D721Med (cell line): ENCODE measurements at regions not wholly inside any gene's neighbourhood (a gene's known extent, or its start where the extent isn't known, plus 50 kb on each side); places are given as distances from the start of the nearest gene placed in this dataset.

Source experiments
- DNase-seq: peaks from one replicate; pipeline ENCODE4 v3.0.0; 2011; ENCODE audit warnings: low spot score; ENCODE audit not compliant: insufficient read length
- FAIRE-seq: peaks from 2 replicates; lab custom pipeline; 2011; peaks lifted over from hg19 to GRCh38; lab: Jason Lieb, UNC
- CTCF ChIP-seq: IDR thresholded peaks from 2 replicates; pipeline ENCODE4 v1.5.1; 2012; ENCODE audit warnings: mild to moderate bottlenecking, control low read depth; ENCODE audit not compliant: insufficient read depth; ENCODE audit errors: missing control alignments

DNA sequence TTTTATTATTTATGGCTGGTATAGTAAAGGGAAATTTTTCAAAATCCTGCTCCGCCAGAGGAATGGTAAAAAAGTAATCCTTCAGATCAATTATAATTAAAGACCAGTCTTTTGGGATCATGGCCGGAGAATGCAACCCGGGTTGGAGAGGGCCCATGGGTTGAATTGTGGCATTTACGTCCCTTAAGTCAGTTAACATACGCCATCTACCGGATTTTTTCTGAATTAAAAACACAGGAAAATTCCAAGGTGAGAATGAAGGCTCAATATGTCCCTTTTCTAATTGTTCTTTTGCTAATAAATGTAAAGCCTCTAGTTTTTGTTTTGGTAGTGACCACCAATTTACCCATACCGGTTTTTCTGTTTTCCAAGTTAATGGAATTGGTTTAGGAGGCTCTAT is 602.8 kb downstream of the ALG10 start:
- TF ChIP-seq CTCF: peak; percentile 33
- no peak for DNase-seq
- no peak for FAIRE-seq

DNA sequence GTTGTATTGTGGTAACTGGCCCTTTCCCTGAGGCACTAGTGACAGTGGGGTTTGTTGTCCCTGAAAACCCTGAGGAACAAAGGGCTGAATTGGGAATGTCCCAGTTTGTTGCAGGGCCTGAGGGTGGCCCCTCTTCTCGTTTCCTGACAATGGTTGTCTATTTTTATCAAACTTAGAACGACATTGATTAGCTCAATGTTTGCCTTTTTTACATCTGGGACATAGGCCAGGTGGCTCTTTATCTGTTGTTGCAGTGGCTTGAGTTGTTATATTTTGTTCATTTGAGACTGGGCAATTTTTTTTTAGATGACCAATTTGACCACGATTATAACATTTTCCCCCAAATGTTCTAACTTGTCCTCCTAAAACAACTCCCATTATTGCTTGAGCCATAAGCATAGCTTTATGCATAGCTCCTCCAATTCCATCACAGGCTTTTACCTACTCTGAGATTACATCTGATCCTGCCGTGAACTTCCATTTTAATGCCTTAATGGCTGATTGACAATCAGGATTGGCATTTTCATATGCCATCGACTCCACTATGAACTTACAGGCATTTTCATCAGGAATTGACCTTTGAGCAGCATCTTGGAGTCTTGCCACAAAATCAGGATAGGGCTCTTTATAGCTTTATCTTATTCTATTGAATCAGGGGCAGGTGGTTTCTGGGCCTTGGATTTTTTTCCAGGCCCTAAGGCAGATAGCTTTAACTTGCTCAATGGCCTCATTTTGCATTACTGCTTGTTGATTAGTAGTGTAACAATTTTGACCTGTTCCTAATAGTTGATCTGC is 604.3 kb downstream of the ALG10 start:
- DNase-seq: no peak
- no peak for TF ChIP-seq CTCF
- FAIRE-seq: no peak
